ENCODE measurements at regions not wholly inside any gene's neighbourhood (a gene's known extent, or its start where the extent isn't known, plus 50 kb on each side); places are given as distances from the start of the nearest gene placed in this dataset.

DNA sequence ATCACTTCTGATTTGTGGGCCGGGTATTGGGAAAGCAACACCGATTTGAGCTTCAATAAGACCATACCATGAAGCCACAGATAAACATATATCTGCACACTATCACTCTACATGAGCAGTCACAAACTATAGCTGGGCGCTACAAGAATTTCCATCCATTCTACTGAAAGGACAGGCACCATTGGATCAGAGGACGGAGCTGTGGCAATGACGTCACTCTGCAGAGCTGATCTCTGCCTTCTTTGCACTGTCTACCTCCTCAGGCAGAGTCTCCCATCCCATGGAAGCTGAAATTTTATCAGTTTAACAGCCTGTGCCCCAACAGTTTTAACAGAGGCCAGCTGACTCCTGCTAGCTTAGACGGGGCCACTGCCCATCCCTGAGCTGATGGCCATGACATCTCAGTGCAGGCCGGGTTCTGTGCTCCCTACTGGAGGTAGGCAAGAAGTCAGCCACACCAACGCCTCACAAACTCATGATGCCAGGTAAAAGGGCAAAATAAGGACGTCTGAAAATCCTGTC, 389.6 kb upstream of the SALL3 start:
- DNase-seq (no peak), ATAC-seq (no peak)
- Histone ChIP-seq H3K27me3 (no peaks in the 10 kb centered on the region), H3K4me3 (no peak overlapping the region), H3K36me3 (no peaks in the 10 kb centered on the region), H3K9me3 (peaks cover 0 to 34% (median 8%) of the 10 kb centered on the region in 12 donors), H3K27ac (no peak overlapping the region), H3K4me1 (no peaks in the 10 kb centered on the region)
- WGBS, 4 donors, result 74 to 80% (median 78%) methylated on average over 9 of the region's 9 CpGs
- TF ChIP-seq, protein P1, sequence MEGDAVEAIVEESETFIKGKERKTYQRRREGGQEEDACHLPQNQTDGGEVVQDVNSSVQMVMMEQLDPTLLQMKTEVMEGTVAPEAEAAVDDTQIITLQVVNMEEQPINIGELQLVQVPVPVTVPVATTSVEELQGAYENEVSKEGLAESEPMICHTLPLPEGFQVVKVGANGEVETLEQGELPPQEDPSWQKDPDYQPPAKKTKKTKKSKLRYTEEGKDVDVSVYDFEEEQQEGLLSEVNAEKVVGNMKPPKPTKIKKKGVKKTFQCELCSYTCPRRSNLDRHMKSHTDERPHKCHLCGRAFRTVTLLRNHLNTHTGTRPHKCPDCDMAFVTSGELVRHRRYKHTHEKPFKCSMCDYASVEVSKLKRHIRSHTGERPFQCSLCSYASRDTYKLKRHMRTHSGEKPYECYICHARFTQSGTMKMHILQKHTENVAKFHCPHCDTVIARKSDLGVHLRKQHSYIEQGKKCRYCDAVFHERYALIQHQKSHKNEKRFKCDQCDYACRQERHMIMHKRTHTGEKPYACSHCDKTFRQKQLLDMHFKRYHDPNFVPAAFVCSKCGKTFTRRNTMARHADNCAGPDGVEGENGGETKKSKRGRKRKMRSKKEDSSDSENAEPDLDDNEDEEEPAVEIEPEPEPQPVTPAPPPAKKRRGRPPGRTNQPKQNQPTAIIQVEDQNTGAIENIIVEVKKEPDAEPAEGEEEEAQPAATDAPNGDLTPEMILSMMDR (IDR thresholded peaks at IDR 0.05), result no peak
- TF ChIP-seq POLR2A (IDR thresholded peaks at IDR 0.05), result no peak
- intact Hi-C loops (cut with DNase I), result no loop called here

DNA sequence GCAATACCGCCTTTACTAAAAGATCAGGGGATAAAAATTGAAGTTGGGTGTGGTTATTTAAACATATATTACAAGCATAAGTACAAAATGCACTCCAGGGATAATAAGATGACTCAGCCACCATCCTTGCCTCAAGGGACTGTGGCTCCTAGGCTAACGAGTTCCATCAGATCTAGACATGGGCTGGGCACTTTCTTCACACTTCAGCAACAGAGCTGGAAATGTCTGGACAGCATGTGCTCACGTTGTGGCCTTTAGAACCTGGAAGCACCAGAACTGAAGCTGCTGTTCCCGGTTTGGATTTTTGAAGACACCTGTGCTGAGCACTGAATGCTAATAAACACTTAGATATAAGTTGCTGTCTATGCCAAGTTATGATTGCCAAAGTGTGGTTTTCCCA, 384.2 kb upstream of the SALL3 start:
- H3K9me3 ChIP-seq, result peaks cover 0 to 34% (median 8%) of the 10 kb centered on the region in 12 donors
- TF ChIP-seq, protein P1 (IDR thresholded peaks at IDR 0.05), result no peak
- no peak for TF ChIP-seq POLR2A (IDR thresholded peaks at IDR 0.05)
- no peak overlapping the region for H3K27ac ChIP-seq
- no peaks in the 10 kb centered on the region for H3K4me1 ChIP-seq
- DNase-seq, result no peak
- intact Hi-C loops (cut with DNase I), result no loop called here
- no peaks in the 10 kb centered on the region for H3K27me3 ChIP-seq
- WGBS, 4 donors, result 65 to 71% (median 68%) methylated on average over 4 of the region's 4 CpGs
- H3K4me3 ChIP-seq, result no peak overlapping the region
- no peaks in the 10 kb centered on the region for H3K36me3 ChIP-seq
- ATAC-seq, result no peak

DNA sequence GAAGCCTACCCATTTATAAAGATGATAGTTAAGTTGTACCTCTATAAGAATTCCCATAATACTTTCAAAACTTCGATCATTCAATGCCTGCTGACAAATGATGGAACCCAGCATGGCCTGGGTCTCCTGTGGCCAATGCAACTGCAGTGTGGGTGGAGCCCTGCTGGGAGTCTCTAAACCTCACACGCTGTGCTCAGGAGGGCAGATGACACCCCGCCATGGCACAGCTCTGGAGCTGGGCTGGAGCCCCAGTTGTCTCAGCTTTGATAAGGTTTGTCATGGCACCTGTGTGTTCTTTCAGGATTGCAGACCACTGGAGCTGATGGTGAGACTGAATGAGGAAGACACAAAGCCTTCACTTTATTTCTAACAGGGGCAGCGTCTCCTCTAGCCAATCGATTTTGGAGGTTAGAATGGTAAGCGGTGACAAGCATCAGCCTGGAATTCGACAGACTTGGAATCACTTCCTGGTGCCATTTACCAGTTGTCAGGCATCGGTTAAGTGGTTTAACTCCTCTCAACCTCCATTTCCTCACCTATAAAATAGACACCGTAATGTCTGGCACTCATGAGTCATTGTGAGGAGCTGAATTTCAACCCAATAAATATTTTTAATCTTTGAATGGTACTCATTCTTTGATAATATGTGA, 383.6 kb upstream of the SALL3 start:
- Histone ChIP-seq H3K27me3 (no peaks in the 10 kb centered on the region), H3K4me3 (no peak overlapping the region), H3K36me3 (no peaks in the 10 kb centered on the region), H3K4me1 (no peaks in the 10 kb centered on the region), H3K27ac (no peak overlapping the region), H3K9me3 (peaks cover 0 to 34% (median 8%) of the 10 kb centered on the region in 12 donors)
- intact Hi-C loops (cut with DNase I), result no loop called here
- ATAC-seq (no peak), DNase-seq (no peak)
- 56 to 67% (median 62%) methylated on average over 9 of the region's 9 CpGs for WGBS, 4 donors
- TF ChIP-seq, protein P1 (IDR thresholded peaks at IDR 0.05), result no peak
- no peak for TF ChIP-seq POLR2A (IDR thresholded peaks at IDR 0.05)

DNA sequence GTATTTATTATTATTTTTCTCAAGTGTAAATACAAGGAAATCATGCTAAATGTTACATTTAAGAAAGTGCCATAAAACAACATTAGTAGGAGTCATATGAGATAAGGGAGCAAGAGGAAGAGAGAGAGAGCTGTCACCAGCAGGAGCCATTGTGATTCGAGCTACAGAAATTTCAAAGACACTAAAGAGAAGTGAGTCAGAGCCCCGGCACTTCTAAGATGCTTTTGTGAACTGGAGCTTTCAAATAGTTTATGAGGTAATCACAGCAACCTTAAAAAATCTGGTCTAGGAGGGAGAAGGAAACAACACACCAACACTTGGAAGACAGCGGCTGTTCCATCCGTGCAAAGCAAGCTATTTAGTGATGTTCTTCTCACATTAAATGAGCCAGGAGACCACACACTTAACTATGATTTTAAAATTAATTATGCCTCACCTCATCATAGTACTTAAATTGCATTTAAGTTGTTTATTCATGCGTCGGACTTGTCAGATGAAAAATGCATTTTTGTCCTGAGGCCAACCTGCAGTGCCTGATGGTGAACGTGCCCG, 382.7 kb upstream of the SALL3 start:
- TF ChIP-seq POLR2A (IDR thresholded peaks at IDR 0.05), result no peak
- TF ChIP-seq, protein P1 (IDR thresholded peaks at IDR 0.05), result no peak
- Histone ChIP-seq H3K27me3 (no peaks in the 10 kb centered on the region), H3K4me3 (no peak overlapping the region), H3K4me1 (no peaks in the 10 kb centered on the region), H3K36me3 (no peaks in the 10 kb centered on the region), H3K9me3 (peaks cover 0 to 26% (median 7%) of the 10 kb centered on the region in 12 donors), H3K27ac (no peak overlapping the region)
- DNase-seq, result no peak
- WGBS, 4 donors, result 45 to 49% (median 49%) methylated on average over 8 of the region's 8 CpGs
- ATAC-seq, result no peak
- intact Hi-C loops (cut with DNase I), result no loop called here

Data from heart left ventricle (tissue), 16 donors.